ENCODE measurements at regions not wholly inside any gene's neighbourhood (a gene's known extent, or its start where the extent isn't known, plus 50 kb on each side); places are given as distances from the start of the nearest gene placed in this dataset.
"Not testable (repeated sequence)": the region's sequence is repeated elsewhere in the genome, so short reads cannot be mapped to it uniquely, and the experiment has no call there.

- DNase-seq (ENCODE audit: low read depth in 3 of 3), result not testable (repeated sequence)
Measured at GRCh38 chr1:222177496-222177895, 370.4 kb downstream of the HHIPL2 start.

GRCh38 chr1:222171005-222171404, 376.9 kb downstream of the HHIPL2 start:
- DNase-seq (ENCODE audit: low read depth in 3 of 3), result no peak

GRCh38 chr1:222168621-222169020, 379.3 kb downstream of the HHIPL2 start:
- no peak for DNase-seq (ENCODE audit: low read depth in 3 of 3)

DNA sequence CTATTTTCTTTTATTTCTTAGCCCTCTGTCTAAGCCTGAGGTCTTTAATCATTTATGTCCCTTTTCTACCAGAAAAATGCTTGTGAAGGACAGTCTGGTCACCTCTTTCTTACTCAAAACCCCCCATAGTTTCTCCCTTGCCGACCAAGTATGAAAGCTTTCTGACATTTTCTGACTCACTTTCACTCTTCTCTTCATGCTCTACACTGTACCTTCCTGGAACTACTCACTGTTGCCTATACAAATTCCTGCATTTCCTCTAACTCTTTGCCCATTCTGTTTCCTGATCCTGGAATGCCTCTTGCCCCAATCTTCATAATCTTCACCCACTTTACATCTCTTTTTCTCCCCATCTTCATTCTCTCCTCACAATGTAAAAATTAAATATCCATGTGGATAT, 380.0 kb downstream of the HHIPL2 start:
- DNase-seq (ENCODE audit: low read depth in 3 of 3), result no peak

DNA sequence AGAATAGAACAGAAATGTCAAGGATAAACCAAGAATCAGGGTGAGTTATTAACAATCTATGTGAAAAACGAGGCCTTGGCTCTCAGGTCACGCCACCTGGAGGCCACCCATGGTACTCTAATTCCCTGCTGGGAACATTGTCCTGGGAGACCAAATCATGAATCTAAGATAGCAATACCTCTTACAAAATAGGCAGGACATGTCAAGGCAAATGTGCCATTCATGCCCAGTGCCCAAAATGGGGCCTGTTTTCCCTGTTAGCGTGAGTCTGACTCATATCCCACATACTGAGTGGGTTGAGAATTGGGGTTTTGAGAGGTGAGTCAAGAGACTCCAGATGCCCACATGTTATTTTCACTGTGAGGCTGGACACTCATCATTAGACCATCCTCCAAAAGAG, 380.8 kb downstream of the HHIPL2 start:
- DNase-seq (ENCODE audit: low read depth in 3 of 3), result peak in 2 of 3 donors; percentile 3 to 15

DNA sequence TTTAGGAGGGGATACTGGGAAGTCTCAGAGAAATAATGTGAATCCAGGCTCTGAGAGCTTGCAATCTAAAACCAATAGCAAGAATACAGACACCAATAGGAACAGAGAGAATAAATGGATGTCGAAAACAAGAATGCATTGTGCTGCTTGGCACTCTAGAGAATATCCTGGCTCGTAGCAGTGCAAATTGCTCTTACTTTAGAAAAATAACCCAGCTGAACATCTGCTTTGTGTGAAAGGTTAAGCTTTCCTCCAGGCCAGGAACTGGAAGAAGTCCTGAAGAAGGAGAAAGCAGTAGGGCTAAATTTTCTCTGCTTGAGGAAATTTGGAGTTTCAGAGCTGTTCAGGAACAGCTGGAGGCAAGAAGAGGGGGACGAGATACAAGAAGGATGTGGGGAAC, 382.3 kb downstream of the HHIPL2 start:
- no peak for DNase-seq (ENCODE audit: low read depth in 3 of 3)

- DNase-seq (ENCODE audit: low read depth in 3 of 3), result no peak
Measured at GRCh38 chr1:222163895-222164294, 384.0 kb downstream of the HHIPL2 start.

- DNase-seq (ENCODE audit: low read depth in 3 of 3), result no peak
Measured at GRCh38 chr1:222161676-222162075, 386.2 kb downstream of the HHIPL2 start.

DNA sequence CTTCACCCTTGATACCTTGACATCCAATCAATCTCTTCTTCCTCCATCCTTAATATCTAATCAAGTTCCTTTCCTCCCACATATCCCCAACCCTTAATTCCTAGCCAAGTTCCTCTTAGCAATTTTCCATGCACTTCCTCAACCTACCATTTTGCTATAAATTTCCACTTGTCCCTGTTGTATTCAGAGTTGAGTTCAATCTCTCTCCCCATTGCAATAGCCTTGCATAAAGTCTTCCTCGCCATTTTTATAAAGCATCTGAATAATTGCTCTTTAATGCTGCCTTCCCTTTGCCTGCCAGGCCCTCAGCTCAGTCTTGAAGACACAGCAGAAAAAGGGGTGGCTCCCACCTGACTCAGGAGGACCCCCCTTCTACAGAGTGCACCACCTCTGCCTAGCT, 390.3 kb downstream of the HHIPL2 start:
- no peak for DNase-seq (ENCODE audit: low read depth in 3 of 3)

GRCh38 chr1:222140206-222140605, 398.3 kb upstream of the DUSP10 start:
- no peak for DNase-seq (ENCODE audit: low read depth in 3 of 3)

DNA sequence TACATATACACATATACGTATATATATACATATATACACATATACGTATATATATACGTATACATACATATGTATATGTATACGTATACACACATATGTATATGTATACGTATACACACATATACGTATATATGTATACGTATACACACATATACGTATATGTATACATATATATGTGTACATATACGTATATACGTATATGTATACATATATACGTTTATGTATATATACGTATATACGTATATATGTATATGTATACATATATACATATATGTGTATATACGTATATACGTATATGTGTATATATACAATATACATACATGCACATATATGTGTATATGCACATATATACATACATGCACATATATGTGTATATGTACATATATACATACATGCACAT, 396.2 kb upstream of the DUSP10 start:
- no peak for DNase-seq (ENCODE audit: low read depth in 3 of 3)

- DNase-seq (ENCODE audit: low read depth in 3 of 3), result no peak
Measured at GRCh38 chr1:222136869-222137268, 395.0 kb upstream of the DUSP10 start.

DNA sequence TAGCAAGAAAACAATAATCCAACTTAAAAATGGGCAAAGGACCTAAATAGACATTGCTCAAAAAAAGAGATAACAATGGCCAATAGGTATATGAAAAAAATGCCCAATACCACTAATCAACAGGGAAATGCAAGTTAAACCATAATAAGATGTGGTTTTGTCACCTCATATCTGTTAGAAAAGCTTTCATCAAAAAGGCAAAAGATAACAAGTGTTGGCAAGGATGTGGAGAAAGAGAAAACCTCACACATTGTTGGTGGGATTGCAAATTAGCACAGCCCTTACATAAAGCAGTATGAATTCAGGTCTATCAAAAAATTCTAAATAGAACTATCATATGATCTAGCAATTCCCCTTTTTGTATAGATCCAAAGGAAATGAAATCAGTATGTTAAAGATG, 387.2 kb upstream of the DUSP10 start:
- no peak for DNase-seq (ENCODE audit: low read depth in 3 of 3)

DNA sequence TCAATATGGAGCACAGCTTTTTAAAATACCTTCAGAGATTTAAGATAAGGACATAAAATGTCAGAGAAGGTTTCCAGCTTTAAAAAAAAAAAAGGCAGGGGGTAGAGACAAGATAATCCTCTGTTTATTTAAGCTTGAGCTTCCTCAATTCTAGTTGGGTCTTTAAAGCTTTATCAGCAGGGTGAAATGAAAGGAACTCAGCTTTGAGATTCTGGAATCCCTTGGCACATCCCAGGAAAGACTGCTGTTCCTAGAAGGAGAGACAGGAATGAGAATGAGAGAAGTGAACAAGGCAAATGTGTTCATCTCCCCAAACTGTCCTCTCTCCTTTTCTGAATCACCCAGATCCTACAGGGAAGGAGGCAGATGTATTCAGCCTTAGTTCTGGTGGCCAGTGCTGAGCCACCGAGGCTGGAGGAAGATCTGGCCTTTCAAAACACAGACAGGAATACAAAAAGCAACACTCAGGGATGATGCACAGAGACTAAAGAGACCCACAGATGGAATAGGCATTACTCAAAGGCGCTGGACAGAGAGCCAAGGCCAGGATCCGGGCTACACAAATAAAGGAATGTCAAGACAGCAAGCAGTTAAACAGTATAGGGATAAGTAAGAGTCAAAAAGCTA, 385.8 kb upstream of the DUSP10 start:
- no peak for DNase-seq (ENCODE audit: low read depth in 3 of 3)

GRCh38 chr1:222127096-222127495, 385.2 kb upstream of the DUSP10 start:
- DNase-seq (ENCODE audit: low read depth in 3 of 3), result no peak

DNA sequence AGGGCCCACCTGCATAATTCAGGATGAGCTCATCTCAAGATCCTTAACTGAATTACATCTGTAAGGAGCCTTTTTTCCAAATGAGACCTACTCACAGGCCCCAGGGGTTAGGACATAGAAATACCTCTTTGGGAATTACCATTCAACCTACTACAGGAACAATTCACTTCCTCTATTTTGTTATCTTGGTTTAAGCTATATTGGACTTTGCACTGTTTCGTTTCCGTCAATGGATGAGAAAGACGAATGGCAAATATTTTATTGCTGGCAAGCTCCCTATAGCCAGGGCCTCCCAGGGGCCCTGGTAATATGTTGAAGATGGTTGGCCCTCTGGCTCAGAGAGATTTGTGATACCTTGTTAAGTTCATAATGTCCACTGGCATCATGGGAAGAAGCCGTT, 384.2 kb upstream of the DUSP10 start:
- no peak for DNase-seq (ENCODE audit: low read depth in 3 of 3)

DNA sequence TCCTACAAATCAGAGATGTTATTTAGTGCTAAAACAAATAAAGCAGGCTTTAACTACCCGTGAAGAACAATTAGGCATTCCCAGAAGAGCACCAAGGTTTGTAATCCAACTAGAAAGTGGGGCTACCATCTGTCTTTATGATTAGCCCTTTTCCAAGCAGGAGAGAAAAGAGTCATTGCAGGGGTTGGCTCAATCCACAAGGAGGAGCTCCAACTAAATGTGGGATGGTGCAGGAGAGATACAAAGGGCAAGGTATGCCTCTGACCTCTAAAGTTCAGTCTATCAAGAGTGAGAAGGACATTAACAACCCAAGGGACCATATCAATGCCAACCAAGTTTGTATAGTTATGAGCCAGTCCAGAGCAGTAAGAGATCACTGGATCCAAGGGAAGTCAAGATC, 382.7 kb upstream of the DUSP10 start:
- no peak for DNase-seq (ENCODE audit: low read depth in 3 of 3)

- DNase-seq (ENCODE audit: low read depth in 3 of 3), result no peak
Measured at GRCh38 chr1:222123111-222123510, 381.2 kb upstream of the DUSP10 start.

DNA sequence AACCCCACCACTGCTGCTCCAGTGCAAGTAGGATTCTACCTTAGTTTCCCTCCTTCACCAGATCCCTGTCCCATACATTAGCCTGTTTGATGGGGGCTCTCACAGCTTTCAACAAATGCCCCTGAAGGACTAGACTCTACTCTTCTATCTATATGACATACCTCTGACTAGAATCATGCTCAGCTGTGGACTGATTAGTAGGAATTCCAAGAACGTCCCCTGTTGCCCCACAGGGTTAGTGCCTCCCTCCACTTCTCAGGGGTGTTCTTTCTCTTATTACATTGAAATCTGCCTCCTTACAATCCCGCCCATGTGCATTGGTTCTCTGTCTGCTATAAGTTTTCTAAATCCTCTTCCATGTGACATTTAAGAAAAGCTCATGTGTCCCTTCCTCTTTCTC, 375.9 kb upstream of the DUSP10 start:
- DNase-seq (ENCODE audit: low read depth in 3 of 3), result no peak

- no peak for DNase-seq (ENCODE audit: low read depth in 3 of 3)
Measured at GRCh38 chr1:222114536-222115156, 372.8 kb upstream of the DUSP10 start.

- no peak for DNase-seq (ENCODE audit: low read depth in 3 of 3)
Measured at GRCh38 chr1:222109836-222110235, 367.9 kb upstream of the DUSP10 start.

- DNase-seq (ENCODE audit: low read depth in 3 of 3), result no peak
Measured at GRCh38 chr1:222107975-222108374, 366.1 kb upstream of the DUSP10 start.

DNA sequence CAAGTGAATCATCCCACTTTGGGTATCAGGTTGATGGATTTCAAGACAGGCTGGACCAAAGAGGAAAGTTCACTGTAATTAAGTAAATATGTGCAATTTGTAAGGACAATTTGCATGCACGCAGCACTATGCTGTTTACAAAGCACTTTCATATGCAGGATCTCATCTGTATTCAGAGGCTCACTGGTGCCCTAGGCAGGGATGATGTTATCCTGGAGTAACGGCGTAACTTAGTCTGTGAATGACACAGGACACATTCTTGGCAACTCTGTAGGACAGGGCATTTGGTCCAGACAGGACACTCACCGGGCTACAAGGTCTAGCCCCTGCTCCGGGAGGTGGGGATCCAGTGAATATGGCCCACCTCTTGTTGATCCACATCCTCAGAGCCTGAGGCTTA, 365.4 kb upstream of the DUSP10 start:
- no peak for DNase-seq (ENCODE audit: low read depth in 3 of 3)

DNA sequence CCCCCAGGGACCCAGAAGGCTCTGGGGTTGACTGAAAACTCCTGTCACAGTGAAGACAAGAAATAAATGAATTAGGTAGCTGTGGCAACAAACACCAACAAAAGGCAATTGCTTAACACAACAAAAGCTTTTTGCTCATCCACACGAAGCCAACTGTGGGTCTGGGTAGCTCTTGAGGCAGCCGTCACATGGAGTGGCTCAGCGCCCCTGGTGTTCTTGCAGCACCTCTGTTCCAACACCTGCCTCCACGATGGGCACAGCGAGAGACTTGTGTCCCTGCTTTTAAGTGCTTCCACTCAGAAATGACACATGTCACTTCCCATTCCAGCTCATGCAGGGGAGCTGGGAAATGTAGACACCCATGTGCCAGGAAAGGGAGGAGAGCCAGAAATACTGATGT, 364.5 kb upstream of the DUSP10 start:
- no peak for DNase-seq (ENCODE audit: low read depth in 3 of 3)
